GM23338 (cell line): ENCODE measurements at regions not wholly inside any gene's neighbourhood (a gene's known extent, or its start where the extent isn't known, plus 50 kb on each side); places are given as distances from the start of the nearest gene placed in this dataset.

Experiments used
- ATAC-seq: fragments of 200-7000 bp; cut with Tn5 transposase; 3 replicates; pipeline ENCODE4 v1.9.1; 2020
- DNase-seq: peaks from one replicate; pipeline ENCODE4 v3.0.0-alpha.2; 2015; ENCODE audit warnings: low spot score
- H2AFZ ChIP-seq: fragments of 200-600 bp; sonication (generic); 2 replicates; pipeline ENCODE4 v1.8.0; 2016; ENCODE audit warnings: antibody characterized with exemption, mild to moderate bottlenecking, moderate library complexity
- H3F3A ChIP-seq: fragments of 200-600 bp; sonication (generic); replicated peaks from 2 replicates; pipeline ENCODE4 v1.8.0; 2017; ENCODE audit warnings: antibody characterized with exemption, mixed run types, low read depth
- H3K27ac ChIP-seq: fragments of 200-600 bp; sonication (generic); 2 replicates; pipeline ENCODE4 v1.6.1; 2016; ENCODE audit warnings: low read depth
- H3K27me3 ChIP-seq: fragments of 200-600 bp; sonication (generic); 2 replicates; pipeline ENCODE4 v1.8.0; 2016; ENCODE audit warnings: mild to moderate bottlenecking, mixed run types, moderate library complexity; ENCODE audit not compliant: insufficient read depth
- H3K36me3 ChIP-seq: fragments of 200-600 bp; sonication (generic); 2 replicates; pipeline ENCODE4 v1.8.0; 2016; ENCODE audit warnings: mild to moderate bottlenecking; ENCODE audit not compliant: insufficient read depth
- H3K4me1 ChIP-seq: fragments of 200-600 bp; sonication (generic); 2 replicates; pipeline ENCODE4 v1.8.0; 2016; ENCODE audit warnings: mild to moderate bottlenecking, moderate library complexity; ENCODE audit not compliant: insufficient read depth
- H3K4me2 ChIP-seq: fragments of 200-600 bp; sonication (generic); 2 replicates; pipeline ENCODE4 v1.7.1; 2017; ENCODE audit warnings: mixed run types
- H3K4me3 ChIP-seq: fragments of 200-600 bp; sonication (generic); 2 replicates; pipeline ENCODE4 v1.6.1; 2016; ENCODE audit warnings: mixed run types
- H3K79me2 ChIP-seq: fragments of 200-600 bp; sonication (generic); replicated peaks from 2 replicates; pipeline ENCODE4 v1.8.0; 2017; ENCODE audit warnings: mild to moderate bottlenecking; ENCODE audit not compliant: insufficient read depth
- H3K9me2 ChIP-seq: fragments of 200-600 bp; sonication (generic); 2 replicates; pipeline ENCODE4 v1.8.0; 2017; ENCODE audit not compliant: insufficient read depth
- H4K20me1 ChIP-seq: fragments of 200-600 bp; sonication (generic); replicated peaks from 2 replicates; pipeline ENCODE4 v1.8.0; 2017; ENCODE audit warnings: mild to moderate bottlenecking; ENCODE audit not compliant: insufficient read depth
- H3K27ac Mint-ChIP-seq: 2 replicates; pipeline ENCODE4 v1.8.0; 2020; ENCODE audit warnings: inconsistent platforms, mild to moderate bottlenecking, moderate library complexity, mixed read lengths
- H3K27me3 Mint-ChIP-seq: 3 replicates; pipeline ENCODE4 v1.8.0; 2022; ENCODE audit warnings: low read depth, mild to moderate bottlenecking, moderate library complexity, mixed read lengths, inconsistent platforms; ENCODE audit not compliant: insufficient read depth, poor library complexity
- H3K36me3 Mint-ChIP-seq: 3 replicates; pipeline ENCODE4 v1.8.0; 2021; ENCODE audit warnings: low read depth, mild to moderate bottlenecking, inconsistent platforms, moderate library complexity, mixed read lengths
- H3K4me1 Mint-ChIP-seq: 3 replicates; pipeline ENCODE4 v1.8.0; 2020; ENCODE audit warnings: mild to moderate bottlenecking, inconsistent platforms, mixed read lengths
- H3K4me3 Mint-ChIP-seq: 3 replicates; pipeline ENCODE4 v1.8.0; 2021; ENCODE audit warnings: moderate library complexity, mild to moderate bottlenecking, inconsistent platforms, mixed read lengths
- H3K9me3 Mint-ChIP-seq: 3 replicates; pipeline ENCODE4 v1.8.0; 2020; ENCODE audit warnings: moderate library complexity, mild to moderate bottlenecking, inconsistent platforms, mixed read lengths
- CREB1 ChIP-seq: fragments of 250-450 bp; sonication (Bioruptor Pico); IDR thresholded peaks from 2 replicates; pipeline ENCODE4 v1.5.0; 2020; ENCODE audit warnings: low read depth, mild to moderate bottlenecking, moderate library complexity
- CTCF ChIP-seq, 2 experiments: fragments of 200-600 bp in 1 of 2; sonication (generic) in 1 of 2; conservative IDR thresholded peaks; 2 replicates each; pipeline versions ENCODE4 v1.5.1 to v1.6.1; 2016 to 2017; ENCODE audit warnings: antibody characterized with exemption in 2 of 2, low read depth in 2 of 2, mild to moderate bottlenecking in 2 of 2, moderate library complexity in 1 of 2
- ETS1 ChIP-seq: IDR thresholded peaks from 2 replicates; pipeline ENCODE4 v1.6.1; 2016; ENCODE audit warnings: antibody characterized with exemption
- EZH2 ChIP-seq: fragments of 200-600 bp; sonication (generic); IDR thresholded peaks from one replicate; pipeline ENCODE4 v1.8.0; 2017; ENCODE audit warnings: antibody characterized with exemption, mild to moderate bottlenecking, low read depth; ENCODE audit not compliant: unreplicated experiment
- EZH2phosphoT487 ChIP-seq: fragments of 200-600 bp; sonication (generic); IDR thresholded peaks from one replicate; pipeline ENCODE4 v1.8.1; 2018; ENCODE audit warnings: antibody characterized with exemption; ENCODE audit not compliant: unreplicated experiment
- JUNB ChIP-seq: IDR thresholded peaks from one replicate; pipeline ENCODE4 v1.6.1; 2016; ENCODE audit warnings: antibody characterized with exemption; ENCODE audit not compliant: unreplicated experiment
- NANOG ChIP-seq: IDR thresholded peaks from 2 replicates; pipeline ENCODE4 v1.6.1; 2016; ENCODE audit warnings: antibody characterized with exemption, borderline replicate concordance
- POLR2AphosphoS5 ChIP-seq: IDR thresholded peaks from 2 replicates; pipeline ENCODE4 v1.6.1; 2016; ENCODE audit warnings: antibody characterized with exemption, low read depth
- STAT1 ChIP-seq: IDR thresholded peaks from one replicate; pipeline ENCODE4 v1.6.1; 2016; ENCODE audit warnings: antibody characterized with exemption; ENCODE audit not compliant: unreplicated experiment
- ZNF114 ChIP-seq: fragments of 250-450 bp; sonication (Bioruptor Pico); IDR thresholded peaks from 2 replicates; pipeline ENCODE4 v1.5.0; 2020; ENCODE audit warnings: mild to moderate bottlenecking, moderate library complexity
- ZNF331 ChIP-seq: fragments of 250-450 bp; sonication (Bioruptor Pico); IDR thresholded peaks from 2 replicates; pipeline ENCODE4 v1.5.0; 2020; ENCODE audit warnings: low read depth, mild to moderate bottlenecking, moderate library complexity
- ZNF462 ChIP-seq: fragments of 250-450 bp; sonication (Bioruptor Pico); IDR thresholded peaks from 2 replicates; pipeline ENCODE4 v1.5.0; 2020; ENCODE audit warnings: mild to moderate bottlenecking, moderate library complexity
- TF ChIP-seq, protein P1 (sequence below): IDR thresholded peaks from one replicate; pipeline ENCODE4 v1.6.1; 2018; ENCODE audit warnings: antibody characterized with exemption; ENCODE audit not compliant: unreplicated experiment

GRCh38 chr3:182686033-182686886 is 107.0 kb upstream of the ATP11B start:
- no peak for DNase-seq
- TF ChIP-seq ZNF114 (CRISPR knock-in tag) (no peak), CTCF (conservative IDR thresholded peaks at IDR 0.05; ENCODE audit: low read depth in 2 of 2) (no peak), NANOG (no peak), EZH2 (no peak), EZH2phosphoT487 (no peak), POLR2AphosphoS5 (no peak), ZNF462 (no peak), ETS1 (no peak), JUNB (no peak), STAT1 (no peak), CREB1 (CRISPR knock-in tag) (no peak), ZNF331 (no peak)
- TF ChIP-seq, protein P1, sequence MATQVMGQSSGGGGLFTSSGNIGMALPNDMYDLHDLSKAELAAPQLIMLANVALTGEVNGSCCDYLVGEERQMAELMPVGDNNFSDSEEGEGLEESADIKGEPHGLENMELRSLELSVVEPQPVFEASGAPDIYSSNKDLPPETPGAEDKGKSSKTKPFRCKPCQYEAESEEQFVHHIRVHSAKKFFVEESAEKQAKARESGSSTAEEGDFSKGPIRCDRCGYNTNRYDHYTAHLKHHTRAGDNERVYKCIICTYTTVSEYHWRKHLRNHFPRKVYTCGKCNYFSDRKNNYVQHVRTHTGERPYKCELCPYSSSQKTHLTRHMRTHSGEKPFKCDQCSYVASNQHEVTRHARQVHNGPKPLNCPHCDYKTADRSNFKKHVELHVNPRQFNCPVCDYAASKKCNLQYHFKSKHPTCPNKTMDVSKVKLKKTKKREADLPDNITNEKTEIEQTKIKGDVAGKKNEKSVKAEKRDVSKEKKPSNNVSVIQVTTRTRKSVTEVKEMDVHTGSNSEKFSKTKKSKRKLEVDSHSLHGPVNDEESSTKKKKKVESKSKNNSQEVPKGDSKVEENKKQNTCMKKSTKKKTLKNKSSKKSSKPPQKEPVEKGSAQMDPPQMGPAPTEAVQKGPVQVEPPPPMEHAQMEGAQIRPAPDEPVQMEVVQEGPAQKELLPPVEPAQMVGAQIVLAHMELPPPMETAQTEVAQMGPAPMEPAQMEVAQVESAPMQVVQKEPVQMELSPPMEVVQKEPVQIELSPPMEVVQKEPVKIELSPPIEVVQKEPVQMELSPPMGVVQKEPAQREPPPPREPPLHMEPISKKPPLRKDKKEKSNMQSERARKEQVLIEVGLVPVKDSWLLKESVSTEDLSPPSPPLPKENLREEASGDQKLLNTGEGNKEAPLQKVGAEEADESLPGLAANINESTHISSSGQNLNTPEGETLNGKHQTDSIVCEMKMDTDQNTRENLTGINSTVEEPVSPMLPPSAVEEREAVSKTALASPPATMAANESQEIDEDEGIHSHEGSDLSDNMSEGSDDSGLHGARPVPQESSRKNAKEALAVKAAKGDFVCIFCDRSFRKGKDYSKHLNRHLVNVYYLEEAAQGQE, result no peak
- no peak for ATAC-seq
- Histone ChIP-seq H4K20me1 (no peaks in the 10 kb centered on the region), H3K4me1 (0 out of 2 replicates have a peak, but pooled peaks cover 5% of the 10 kb centered on the region), H3F3A (no peaks in the 10 kb centered on the region), H3K9me2 (no peaks in the 10 kb centered on the region), H3K27ac (no peak overlapping the region), H3K4me3 (no peak overlapping the region), H3K4me2 (no peak overlapping the region), H3K36me3 (no peaks in the 10 kb centered on the region), H3K27me3 (peaks cover 9% of the 10 kb centered on the region; the same call in 1 of the 2 replicates), H3K79me2 (no peaks in the 10 kb centered on the region), H2AFZ (no peak overlapping the region)
- no peaks in the 10 kb centered on the region for H3K9me3 Mint-ChIP-seq
- H3K27me3 Mint-ChIP-seq, result peaks cover 2% of the 10 kb centered on the region
- no peak overlapping the region for H3K4me3 Mint-ChIP-seq
- peaks cover 7% of the 10 kb centered on the region; the same call in 2 of the 3 replicates for H3K4me1 Mint-ChIP-seq
- H3K36me3 Mint-ChIP-seq, result no peaks in the 10 kb centered on the region
- no peak overlapping the region for H3K27ac Mint-ChIP-seq
